GM19240 (cell line): ENCODE measurements at regions not wholly inside any gene's neighbourhood (a gene's known extent, or its start where the extent isn't known, plus 50 kb on each side); places are given as distances from the start of the nearest gene placed in this dataset.

Source experiments
- DNase-seq: peaks from one replicate; pipeline ENCODE4 v3.0.0; 2011; ENCODE audit warnings: low spot score; ENCODE audit not compliant: insufficient read length

DNA sequence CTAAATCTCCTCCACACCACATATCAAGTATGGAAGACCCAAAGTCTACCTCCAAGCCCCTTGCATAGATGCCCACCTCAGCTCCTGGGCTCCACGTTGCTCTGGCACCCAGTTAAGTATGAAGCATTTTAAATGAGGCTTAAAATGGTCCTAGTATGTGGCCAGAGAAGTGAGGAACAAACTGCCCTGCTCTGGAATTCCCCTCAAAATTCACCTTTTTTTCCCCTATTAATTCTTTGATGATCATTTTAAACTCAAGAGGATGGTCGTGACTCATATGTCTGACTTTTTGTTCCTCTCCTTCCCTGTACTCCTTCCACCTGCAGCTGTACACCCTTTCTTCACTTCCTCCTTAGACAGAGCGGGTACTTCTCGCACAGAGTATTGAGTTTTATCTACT is 234.5 kb upstream of the MYOCD start:
- DNase-seq = no peak

DNA sequence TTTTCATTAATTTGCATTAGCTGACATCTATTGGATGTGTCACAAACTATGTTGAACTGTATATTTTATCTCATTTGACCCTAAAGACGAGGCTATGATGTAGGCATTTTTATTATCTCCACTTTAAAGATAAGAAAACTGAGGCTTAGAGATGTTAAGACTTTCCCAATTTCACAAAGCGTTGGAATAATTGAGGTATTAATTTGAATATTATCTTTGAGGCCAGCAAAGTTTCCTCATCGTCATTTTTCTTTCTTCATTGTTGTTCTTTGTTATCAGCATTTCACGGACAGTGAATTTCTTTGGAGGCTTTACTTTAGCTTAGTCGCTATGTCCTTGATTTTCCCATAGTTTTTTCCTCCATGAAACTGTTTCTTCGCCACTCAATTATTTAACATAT is 227.5 kb upstream of the MYOCD start:
- DNase-seq = no peak

DNA sequence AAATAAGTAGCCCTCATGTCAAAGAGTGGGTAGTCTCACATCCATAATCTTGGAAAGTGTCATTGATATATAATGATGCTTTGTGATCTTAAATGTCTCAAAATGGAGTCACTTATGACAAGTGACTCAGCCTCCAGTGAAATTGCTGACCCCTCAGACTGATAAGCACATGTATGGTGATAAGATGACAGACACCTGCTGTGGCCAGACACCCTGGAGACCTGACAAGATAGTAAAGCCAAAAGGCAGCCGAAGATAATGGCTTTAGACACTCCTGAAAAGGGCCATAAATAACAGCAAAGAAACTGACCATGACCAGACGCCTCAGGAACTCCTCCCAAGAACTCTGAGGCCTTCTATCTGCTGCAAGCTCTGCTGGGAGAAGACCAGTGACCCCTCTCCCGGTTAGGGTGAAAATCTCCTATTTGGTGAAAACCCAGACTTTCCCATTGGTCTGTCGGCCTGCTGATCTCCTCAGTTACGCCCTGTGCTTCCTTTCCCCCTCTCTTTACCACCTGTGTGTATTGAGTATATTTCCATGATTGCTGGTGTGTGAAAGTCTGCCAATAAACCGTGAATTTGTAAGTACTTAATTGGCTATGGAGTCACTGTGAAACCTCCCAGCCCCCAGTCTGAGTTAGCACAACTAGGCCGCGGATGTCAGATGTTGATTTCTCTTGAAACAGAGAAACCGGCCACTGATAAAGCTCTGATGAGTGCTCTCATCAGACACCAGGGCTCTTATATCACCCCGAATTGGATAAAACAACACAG is 226.7 kb upstream of the MYOCD start:
- no peak for DNase-seq

DNA sequence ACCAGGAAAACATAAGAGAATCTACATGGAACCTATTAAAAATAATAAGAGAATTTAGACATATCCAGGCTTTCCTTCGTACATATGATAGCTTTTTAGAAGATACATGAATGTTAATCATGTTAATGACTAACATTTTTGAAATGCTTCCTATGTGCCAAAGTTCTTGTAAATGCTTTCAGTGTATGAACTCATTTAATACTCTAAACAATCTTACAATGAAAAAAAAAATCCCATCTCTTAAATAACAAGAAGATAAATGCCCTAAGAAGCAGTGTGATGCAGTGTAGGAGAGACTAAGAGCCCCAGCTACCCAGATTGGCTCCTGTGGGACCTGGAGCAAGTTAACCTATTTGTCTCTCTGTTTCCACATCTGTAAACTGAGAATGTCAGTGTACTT is 220.4 kb upstream of the MYOCD start:
- no peak for DNase-seq

DNA sequence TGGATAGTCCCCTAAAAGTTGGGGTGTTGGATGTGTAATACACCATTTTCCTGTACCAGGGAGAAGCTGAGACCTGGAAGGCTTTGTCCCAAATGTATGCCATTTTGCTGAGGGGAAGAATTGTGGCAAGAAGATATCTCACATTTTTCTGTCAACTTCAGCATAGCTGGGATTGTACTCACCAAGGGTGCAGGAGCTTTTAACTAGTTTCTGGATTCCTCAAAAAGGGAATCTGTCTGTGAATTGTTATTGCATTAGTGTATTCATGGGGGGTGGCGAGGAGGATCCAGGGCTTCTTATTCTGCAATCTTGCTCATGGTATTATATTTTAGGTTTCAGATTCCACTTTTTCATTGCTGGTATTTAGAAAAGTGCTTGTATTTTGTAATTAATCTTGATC is 208.2 kb upstream of the MYOCD start:
- DNase-seq = no peak

DNA sequence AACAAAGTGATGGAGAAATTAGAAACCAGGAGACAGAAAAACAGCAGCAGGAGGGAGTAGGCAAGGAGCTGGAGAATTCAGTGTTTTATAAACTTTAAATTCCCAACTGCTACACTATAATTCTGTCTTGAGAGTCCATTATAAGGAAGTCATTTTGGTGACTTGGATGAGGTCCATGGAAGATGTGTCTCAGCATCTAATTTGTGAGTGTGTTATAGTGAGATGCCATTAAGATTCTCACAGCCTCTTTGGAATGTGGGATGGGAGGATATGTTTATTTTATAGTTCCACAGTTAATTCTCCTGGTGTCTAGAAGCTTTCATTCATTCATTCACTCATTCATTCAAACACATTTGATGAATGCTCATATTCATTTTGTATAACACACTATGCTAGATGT is 206.0 kb upstream of the MYOCD start:
- DNase-seq = no peak

DNA sequence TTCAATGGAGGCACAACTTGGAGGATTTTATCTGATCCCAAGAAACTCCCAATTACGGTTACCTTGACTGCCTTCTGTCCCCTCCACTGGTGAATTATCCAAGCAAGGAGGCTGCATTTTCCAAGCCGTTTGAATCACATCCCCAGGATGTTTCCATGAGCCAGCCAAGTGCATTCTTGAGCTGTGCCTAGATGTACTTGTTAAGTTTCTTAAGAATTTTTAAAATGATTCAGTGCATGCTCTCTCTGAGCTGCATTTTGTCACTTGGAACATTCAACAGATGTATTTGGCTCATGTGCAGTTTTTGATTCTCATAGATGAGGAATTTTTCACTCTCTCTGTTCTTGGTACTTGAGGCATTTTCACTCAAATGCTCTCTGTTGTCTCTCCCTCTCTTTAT is 202.6 kb upstream of the MYOCD start:
- DNase-seq = no peak

DNA sequence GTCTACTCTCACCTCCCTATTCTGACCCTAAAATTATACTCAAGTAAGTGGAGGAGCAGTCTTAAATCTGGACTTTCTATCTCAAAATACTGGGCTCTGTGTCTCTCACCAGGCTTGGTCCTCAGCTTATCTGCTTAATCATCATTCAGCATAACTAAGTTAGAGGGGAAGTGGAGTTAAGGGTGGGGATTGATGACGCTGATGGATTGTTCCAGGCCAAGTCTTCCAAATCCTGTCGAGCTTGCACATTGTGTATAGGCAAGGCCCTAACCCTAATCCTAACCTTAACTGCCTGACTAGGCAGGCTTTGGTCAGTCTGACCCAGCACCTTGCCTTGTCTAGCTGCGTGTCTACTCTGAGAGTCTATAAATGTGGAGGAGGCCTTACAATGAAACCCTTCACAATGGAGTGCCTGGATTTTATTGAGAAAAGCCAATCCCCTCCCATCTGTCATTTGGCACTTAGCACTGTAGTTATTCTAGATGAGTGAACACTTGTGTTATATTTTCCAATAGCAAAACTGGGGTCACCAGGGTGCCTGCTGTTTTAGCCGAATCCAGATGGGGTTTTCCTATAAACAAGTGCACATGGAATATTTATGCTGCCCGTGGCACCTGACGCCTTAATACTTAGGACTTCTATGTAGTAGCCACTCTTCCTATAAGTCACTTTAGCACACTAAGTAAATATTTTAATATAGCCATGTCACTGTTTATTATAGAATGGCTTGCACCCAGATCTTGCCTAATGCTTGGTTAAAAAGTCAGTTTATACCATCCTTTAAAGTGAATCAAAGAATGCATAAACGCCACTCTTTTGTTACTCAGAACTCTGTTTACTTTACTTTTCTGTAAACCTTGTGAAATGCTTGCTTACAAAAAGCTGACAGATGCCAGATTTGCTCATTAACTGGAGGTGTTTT is 193.2 kb upstream of the MYOCD start:
- no peak for DNase-seq

DNA sequence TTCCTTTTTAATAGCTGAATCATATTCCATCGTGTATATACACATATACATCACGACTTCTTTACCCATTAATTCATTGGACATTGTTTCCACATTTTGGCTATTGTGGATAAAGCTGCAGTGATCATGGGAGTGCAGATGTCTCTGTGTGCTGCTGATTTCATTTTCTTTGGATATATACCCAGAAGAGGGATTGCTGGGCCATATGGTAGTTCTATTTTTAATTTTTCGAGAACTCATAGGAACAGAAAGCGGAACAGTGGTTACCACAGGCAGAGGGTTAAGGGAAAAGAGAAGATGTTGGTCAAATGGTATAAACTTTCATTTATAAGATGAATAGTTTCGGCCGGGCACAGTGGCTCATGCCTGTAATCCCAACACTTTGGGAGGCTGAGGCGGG is 187.4 kb upstream of the MYOCD start:
- no peak for DNase-seq

DNA sequence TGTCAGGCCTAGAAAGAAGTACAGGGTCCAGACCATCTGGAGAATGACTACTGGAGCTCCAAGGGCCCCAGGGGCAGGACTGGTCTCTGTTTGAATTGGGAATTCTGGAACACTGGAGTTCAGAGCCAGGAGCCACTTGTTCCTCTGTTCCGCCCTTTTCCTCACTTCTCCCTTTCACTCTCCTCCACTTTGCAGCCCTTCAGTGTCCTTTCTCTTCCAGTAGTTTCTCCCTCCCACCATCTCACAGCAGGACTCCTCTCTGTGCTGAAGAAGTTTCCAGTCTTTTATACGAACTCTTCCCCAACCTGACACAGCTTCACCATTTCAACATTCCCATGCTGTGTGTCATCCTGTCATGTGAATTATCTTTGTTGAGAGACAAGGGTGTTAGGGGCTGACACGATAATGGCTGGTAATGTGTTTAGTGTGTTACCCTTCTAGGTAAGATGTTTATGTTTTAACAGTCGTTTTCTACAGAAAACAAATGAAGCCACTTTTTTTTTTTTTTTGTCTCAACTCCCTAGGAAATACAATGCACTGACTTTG is 180.3 kb upstream of the MYOCD start:
- no peak for DNase-seq

DNA sequence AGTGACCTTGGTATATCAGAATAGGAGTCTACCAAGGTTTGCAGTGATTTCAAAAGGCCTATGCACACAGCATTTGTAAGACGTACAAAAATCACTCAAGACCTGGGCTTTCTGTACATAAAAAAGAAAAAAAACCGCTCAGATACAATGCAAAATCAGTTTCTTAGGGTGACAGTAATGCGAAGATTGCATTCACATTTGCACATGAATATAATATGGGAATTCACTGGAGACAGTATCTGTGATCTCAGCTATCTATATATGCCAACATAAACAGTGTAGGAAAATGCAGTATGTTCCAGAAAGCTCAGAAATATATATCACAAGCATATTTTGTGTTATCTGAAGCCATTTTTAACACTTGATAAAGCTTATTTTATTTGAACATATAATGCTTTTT is 176.4 kb upstream of the MYOCD start:
- no peak for DNase-seq

DNA sequence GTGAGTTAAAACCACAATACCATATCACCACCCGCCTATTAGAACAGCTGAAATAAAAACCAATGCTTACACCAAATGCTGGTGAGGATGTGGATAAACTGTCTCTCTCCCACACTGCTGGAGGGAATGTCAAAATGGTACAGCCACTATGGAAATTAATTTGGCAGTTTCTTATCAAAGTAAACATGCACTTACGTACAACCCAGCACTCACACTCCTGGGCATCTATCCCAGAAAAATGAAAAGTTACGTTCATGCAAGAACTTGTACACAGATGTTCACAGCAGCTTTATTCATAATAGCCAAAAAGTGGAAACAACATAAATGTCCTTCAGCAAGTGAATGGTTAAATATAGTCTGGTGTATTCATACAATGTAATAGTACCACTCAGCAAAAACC is 173.2 kb upstream of the MYOCD start:
- DNase-seq = no peak

DNA sequence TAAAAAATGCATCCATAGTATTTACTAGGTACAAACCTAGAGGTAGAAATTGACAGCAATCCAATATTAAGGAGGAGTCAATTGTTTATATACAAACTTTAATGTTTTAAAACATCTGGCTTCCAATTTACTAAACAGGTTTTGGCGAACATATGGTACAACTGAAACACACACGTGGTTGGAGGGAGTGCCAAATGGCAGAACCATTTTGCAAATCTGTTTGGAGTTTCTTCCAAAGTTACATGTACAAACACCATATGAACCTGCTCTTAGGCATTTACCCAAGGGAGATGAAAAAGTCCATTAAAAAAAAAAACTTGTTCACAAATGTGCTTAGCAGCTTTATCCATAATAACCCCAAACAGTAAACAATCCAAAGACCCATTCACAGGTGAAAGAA is 159.8 kb upstream of the MYOCD start:
- DNase-seq = no peak

DNA sequence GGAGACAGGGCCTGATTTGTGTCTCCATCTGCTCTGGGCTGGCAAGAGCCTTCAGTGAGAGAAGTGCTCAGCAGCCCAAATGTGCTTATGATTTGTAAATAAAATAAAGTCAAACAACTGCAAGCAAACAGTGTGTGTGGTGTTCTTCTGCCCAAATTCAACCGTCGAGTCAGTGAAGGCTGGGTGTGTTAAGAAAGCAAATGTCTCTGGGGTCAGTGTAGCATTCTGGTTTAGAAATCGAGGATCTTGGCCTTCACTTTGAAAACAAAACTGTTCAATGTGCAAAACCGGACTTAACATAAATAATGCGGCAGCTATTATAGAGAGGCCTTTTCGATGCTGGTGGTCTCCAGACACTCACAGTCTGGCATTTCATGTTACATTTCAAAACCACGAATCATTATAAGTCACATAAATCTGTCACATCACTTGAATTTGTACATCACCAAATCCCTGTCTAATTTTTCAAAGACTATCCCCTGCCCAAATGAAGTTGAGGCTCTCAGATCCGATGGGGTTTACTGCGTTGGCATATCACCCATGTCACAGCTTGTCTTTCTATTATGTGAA is 158.6 kb upstream of the MYOCD start:
- no peak for DNase-seq

DNA sequence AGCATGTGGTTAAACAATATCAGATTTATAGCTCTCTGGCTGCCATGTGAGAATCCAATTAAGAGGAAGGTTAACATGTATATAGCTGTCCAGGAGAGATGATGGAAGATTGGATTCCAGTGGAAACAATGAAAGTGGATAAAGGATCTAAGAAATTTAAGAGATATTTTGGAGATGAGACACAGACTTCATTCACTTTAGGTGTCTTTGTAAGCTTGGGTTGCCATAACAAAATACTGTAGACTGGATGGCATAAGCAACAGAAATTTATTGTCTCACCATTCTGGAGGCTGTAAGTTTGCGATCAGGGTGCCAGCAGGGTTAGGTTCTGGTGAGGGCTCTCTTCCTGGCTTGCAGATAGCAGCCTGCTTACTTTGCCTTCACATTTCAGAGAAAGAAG is 155.9 kb upstream of the MYOCD start:
- no peak for DNase-seq

DNA sequence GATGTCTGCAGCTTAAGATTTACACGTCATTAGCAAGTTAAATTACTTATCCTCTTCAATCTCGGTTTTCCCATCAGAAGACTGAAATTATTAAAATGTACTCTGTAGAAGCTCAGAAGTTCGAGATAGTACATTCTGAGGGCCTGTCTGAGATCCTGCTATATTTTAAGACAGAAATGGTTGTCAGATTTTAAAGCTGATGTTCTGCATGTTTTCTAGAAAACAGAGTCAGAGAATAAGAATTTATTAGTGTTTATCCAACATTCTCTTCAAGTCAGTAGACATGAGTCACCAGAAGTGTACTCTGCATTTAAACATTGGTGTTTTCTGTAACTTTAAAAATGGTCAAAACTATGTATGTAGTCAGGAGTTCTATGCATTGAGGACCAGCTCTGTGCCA is 155.2 kb upstream of the MYOCD start:
- DNase-seq = no peak

DNA sequence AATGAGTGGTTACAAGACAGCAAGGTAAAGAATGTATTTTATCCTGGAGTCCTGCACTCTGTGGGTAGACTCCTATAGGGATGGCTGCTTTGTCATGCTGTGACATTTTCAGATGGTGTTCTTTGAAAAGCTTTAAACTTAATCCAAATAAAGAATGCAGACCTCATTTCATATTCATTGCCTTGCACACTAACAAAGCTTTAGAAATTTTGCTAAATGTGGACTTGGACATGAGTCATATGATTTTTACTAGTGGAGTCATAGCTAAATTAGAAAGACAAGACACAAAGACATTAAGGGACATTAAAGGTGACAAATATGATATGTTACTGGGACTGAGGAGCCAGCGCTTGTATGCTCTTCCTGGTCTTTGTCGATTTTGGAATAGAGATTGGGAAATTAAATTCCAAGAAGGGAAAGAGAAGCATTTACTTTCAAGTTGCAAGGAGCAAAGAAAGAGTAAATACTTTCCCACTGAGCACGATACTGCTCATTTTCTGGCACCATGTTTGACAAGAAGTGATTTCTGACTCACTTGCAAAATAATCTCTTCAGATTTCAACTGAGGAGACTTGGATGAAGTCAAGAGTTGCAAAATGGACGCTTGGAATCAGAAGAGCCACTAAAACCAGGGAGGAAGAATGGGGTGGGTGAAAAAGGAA is 152.9 kb upstream of the MYOCD start:
- DNase-seq = no peak

DNA sequence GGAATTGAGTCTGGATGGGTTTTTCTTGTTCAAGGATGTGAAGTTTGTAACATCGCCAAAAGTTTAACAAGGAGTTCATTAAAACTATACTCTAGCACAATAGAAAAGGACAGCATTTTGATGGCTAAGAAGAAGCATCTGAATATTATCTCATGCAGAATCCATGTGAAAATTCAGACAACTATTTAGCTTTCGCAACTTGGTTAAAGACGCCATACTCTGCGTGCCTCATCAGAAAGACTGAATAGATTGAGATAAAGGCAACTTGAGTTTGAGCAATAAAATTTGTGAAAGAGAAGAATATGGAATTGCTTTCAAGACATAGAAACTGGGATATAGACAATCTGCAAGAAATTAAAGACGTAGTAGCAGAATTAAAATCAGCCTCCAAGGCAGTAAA is 151.1 kb upstream of the MYOCD start:
- no peak for DNase-seq

DNA sequence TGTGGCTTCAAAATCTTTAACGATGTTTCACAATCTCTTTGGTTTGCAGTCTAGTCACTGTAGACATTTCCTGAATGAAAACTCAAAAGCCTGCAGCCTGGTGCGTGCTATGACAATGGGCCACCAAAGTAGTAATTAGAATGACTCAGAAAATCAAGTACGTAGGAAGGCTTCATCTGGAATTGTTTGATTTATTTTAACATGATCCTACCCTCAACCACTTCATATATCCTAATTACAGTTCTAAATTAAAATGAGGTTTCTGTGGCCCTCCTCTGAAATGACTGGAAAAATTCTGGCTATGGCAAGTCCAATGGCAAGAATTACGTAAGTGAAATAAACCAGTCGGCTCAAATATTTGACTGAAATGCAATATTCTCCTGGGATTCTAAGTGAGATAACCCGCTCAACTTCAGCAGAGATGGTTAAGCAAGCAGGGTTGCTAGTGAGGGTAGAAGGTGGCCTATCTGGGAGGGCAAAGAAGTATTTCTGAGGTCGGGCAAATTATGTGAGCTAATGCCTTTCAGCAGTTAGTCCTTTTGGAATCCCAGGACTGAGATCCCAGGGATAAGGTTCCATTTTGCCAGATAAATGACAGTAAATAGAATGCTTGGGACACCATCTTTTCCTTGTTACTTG is 145.6 kb upstream of the MYOCD start:
- no peak for DNase-seq

DNA sequence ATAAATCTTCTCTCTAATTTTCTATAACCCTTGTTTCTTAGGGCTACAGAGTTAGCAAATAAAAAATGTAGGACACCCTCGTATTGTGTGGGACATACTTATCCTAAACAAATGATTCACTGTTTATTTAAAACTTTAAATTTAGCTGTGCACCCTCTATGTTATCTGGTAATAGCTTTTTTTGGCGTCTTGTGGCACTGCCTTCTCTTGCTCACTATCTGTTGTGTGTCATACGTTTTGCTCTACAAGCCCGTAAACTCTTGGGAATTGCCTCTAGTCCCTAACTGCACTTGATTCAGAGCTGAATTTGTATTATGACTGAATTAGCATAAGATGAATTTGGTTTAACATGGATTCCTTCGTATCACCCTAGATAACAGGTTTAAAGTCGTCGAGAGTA is 144.3 kb upstream of the MYOCD start:
- DNase-seq = no peak

DNA sequence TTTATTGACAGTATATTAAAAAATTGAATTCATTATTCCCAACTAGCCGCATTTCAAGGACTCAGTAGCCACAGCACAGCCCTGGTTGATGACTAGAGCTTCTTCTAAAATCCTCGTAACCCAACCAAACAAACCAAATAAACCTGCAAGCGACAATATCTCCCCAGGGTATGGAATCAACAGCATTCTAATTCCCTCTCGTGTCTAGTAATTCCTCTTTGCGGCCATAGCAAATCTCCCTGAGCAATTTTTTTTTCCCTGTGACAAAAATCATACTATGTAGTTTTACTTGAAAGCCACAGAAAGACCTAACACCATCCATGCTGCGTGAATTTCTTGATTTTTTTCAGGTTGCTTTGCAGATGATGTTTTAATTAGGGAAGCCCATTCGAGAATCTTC is 143.4 kb upstream of the MYOCD start:
- DNase-seq = no peak
